GM23338 (cell line): ENCODE measurements at regions not wholly inside any gene's neighbourhood (a gene's known extent, or its start where the extent isn't known, plus 50 kb on each side); places are given as distances from the start of the nearest gene placed in this dataset.

Experiments
- ATAC-seq: fragments of 200-7000 bp; cut with Tn5 transposase; 3 replicates; pipeline ENCODE4 v1.9.1; 2020
- DNase-seq: peaks from one replicate; pipeline ENCODE4 v3.0.0-alpha.2; 2015; ENCODE audit warnings: low spot score
- H2AFZ ChIP-seq: fragments of 200-600 bp; sonication (generic); 2 replicates; pipeline ENCODE4 v1.8.0; 2016; ENCODE audit warnings: antibody characterized with exemption, mild to moderate bottlenecking, moderate library complexity
- H3F3A ChIP-seq: fragments of 200-600 bp; sonication (generic); replicated peaks from 2 replicates; pipeline ENCODE4 v1.8.0; 2017; ENCODE audit warnings: antibody characterized with exemption, mixed run types, low read depth
- H3K27ac ChIP-seq: fragments of 200-600 bp; sonication (generic); 2 replicates; pipeline ENCODE4 v1.6.1; 2016; ENCODE audit warnings: low read depth
- H3K27me3 ChIP-seq: fragments of 200-600 bp; sonication (generic); 2 replicates; pipeline ENCODE4 v1.8.0; 2016; ENCODE audit warnings: mild to moderate bottlenecking, mixed run types, moderate library complexity; ENCODE audit not compliant: insufficient read depth
- H3K36me3 ChIP-seq: fragments of 200-600 bp; sonication (generic); 2 replicates; pipeline ENCODE4 v1.8.0; 2016; ENCODE audit warnings: mild to moderate bottlenecking; ENCODE audit not compliant: insufficient read depth
- H3K4me1 ChIP-seq: fragments of 200-600 bp; sonication (generic); 2 replicates; pipeline ENCODE4 v1.8.0; 2016; ENCODE audit warnings: mild to moderate bottlenecking, moderate library complexity; ENCODE audit not compliant: insufficient read depth
- H3K4me2 ChIP-seq: fragments of 200-600 bp; sonication (generic); 2 replicates; pipeline ENCODE4 v1.7.1; 2017; ENCODE audit warnings: mixed run types
- H3K4me3 ChIP-seq: fragments of 200-600 bp; sonication (generic); 2 replicates; pipeline ENCODE4 v1.6.1; 2016; ENCODE audit warnings: mixed run types
- H3K79me2 ChIP-seq: fragments of 200-600 bp; sonication (generic); replicated peaks from 2 replicates; pipeline ENCODE4 v1.8.0; 2017; ENCODE audit warnings: mild to moderate bottlenecking; ENCODE audit not compliant: insufficient read depth
- H3K9me2 ChIP-seq: fragments of 200-600 bp; sonication (generic); 2 replicates; pipeline ENCODE4 v1.8.0; 2017; ENCODE audit not compliant: insufficient read depth
- H4K20me1 ChIP-seq: fragments of 200-600 bp; sonication (generic); replicated peaks from 2 replicates; pipeline ENCODE4 v1.8.0; 2017; ENCODE audit warnings: mild to moderate bottlenecking; ENCODE audit not compliant: insufficient read depth
- H3K27ac Mint-ChIP-seq: 2 replicates; pipeline ENCODE4 v1.8.0; 2020; ENCODE audit warnings: inconsistent platforms, mild to moderate bottlenecking, moderate library complexity, mixed read lengths
- H3K27me3 Mint-ChIP-seq: 3 replicates; pipeline ENCODE4 v1.8.0; 2022; ENCODE audit warnings: low read depth, mild to moderate bottlenecking, moderate library complexity, mixed read lengths, inconsistent platforms; ENCODE audit not compliant: insufficient read depth, poor library complexity
- H3K36me3 Mint-ChIP-seq: 3 replicates; pipeline ENCODE4 v1.8.0; 2021; ENCODE audit warnings: low read depth, mild to moderate bottlenecking, inconsistent platforms, moderate library complexity, mixed read lengths
- H3K4me1 Mint-ChIP-seq: 3 replicates; pipeline ENCODE4 v1.8.0; 2020; ENCODE audit warnings: mild to moderate bottlenecking, inconsistent platforms, mixed read lengths
- H3K4me3 Mint-ChIP-seq: 3 replicates; pipeline ENCODE4 v1.8.0; 2021; ENCODE audit warnings: moderate library complexity, mild to moderate bottlenecking, inconsistent platforms, mixed read lengths
- H3K9me3 Mint-ChIP-seq: 3 replicates; pipeline ENCODE4 v1.8.0; 2020; ENCODE audit warnings: moderate library complexity, mild to moderate bottlenecking, inconsistent platforms, mixed read lengths
- CREB1 ChIP-seq: fragments of 250-450 bp; sonication (Bioruptor Pico); IDR thresholded peaks from 2 replicates; pipeline ENCODE4 v1.5.0; 2020; ENCODE audit warnings: low read depth, mild to moderate bottlenecking, moderate library complexity
- CTCF ChIP-seq, 2 experiments: fragments of 200-600 bp in 1 of 2; sonication (generic) in 1 of 2; conservative IDR thresholded peaks; 2 replicates each; pipeline versions ENCODE4 v1.5.1 to v1.6.1; 2016 to 2017; ENCODE audit warnings: antibody characterized with exemption in 2 of 2, low read depth in 2 of 2, mild to moderate bottlenecking in 2 of 2, moderate library complexity in 1 of 2
- ETS1 ChIP-seq: IDR thresholded peaks from 2 replicates; pipeline ENCODE4 v1.6.1; 2016; ENCODE audit warnings: antibody characterized with exemption
- EZH2 ChIP-seq: fragments of 200-600 bp; sonication (generic); IDR thresholded peaks from one replicate; pipeline ENCODE4 v1.8.0; 2017; ENCODE audit warnings: antibody characterized with exemption, mild to moderate bottlenecking, low read depth; ENCODE audit not compliant: unreplicated experiment
- EZH2phosphoT487 ChIP-seq: fragments of 200-600 bp; sonication (generic); IDR thresholded peaks from one replicate; pipeline ENCODE4 v1.8.1; 2018; ENCODE audit warnings: antibody characterized with exemption; ENCODE audit not compliant: unreplicated experiment
- JUNB ChIP-seq: IDR thresholded peaks from one replicate; pipeline ENCODE4 v1.6.1; 2016; ENCODE audit warnings: antibody characterized with exemption; ENCODE audit not compliant: unreplicated experiment
- NANOG ChIP-seq: IDR thresholded peaks from 2 replicates; pipeline ENCODE4 v1.6.1; 2016; ENCODE audit warnings: antibody characterized with exemption, borderline replicate concordance
- POLR2AphosphoS5 ChIP-seq: IDR thresholded peaks from 2 replicates; pipeline ENCODE4 v1.6.1; 2016; ENCODE audit warnings: antibody characterized with exemption, low read depth
- REST ChIP-seq: IDR thresholded peaks from one replicate; pipeline ENCODE4 v1.6.1; 2018; ENCODE audit warnings: antibody characterized with exemption; ENCODE audit not compliant: unreplicated experiment
- STAT1 ChIP-seq: IDR thresholded peaks from one replicate; pipeline ENCODE4 v1.6.1; 2016; ENCODE audit warnings: antibody characterized with exemption; ENCODE audit not compliant: unreplicated experiment
- ZNF114 ChIP-seq: fragments of 250-450 bp; sonication (Bioruptor Pico); IDR thresholded peaks from 2 replicates; pipeline ENCODE4 v1.5.0; 2020; ENCODE audit warnings: mild to moderate bottlenecking, moderate library complexity
- ZNF331 ChIP-seq: fragments of 250-450 bp; sonication (Bioruptor Pico); IDR thresholded peaks from 2 replicates; pipeline ENCODE4 v1.5.0; 2020; ENCODE audit warnings: low read depth, mild to moderate bottlenecking, moderate library complexity
- ZNF462 ChIP-seq: fragments of 250-450 bp; sonication (Bioruptor Pico); IDR thresholded peaks from 2 replicates; pipeline ENCODE4 v1.5.0; 2020; ENCODE audit warnings: mild to moderate bottlenecking, moderate library complexity

GRCh38 chrX:124737771-124738170, 391.4 kb downstream of the SH2D1A start:
- H3K4me2 ChIP-seq = peak overlapping the region; percentile 69
- no peak for TF ChIP-seq POLR2AphosphoS5
- no peak for TF ChIP-seq ZNF462 (CRISPR knock-in tag)
- TF ChIP-seq EZH2 = no peak
- no peak for TF ChIP-seq ZNF114 (CRISPR knock-in tag)
- no peak for TF ChIP-seq EZH2phosphoT487
- TF ChIP-seq ETS1 = no peak
- no peak for TF ChIP-seq REST
- TF ChIP-seq STAT1 = no peak
- no peak for TF ChIP-seq JUNB
- no peak for TF ChIP-seq CREB1 (CRISPR knock-in tag)
- no peak for TF ChIP-seq CTCF (conservative IDR thresholded peaks at IDR 0.05; ENCODE audit: low read depth in 2 of 2)
- no peak for TF ChIP-seq NANOG
- no peak for TF ChIP-seq ZNF331 (CRISPR knock-in tag)
- ATAC-seq (peak; percentile 63), DNase-seq (peak; percentile 10)
- H3K4me1 ChIP-seq = peaks cover 25% of the 10 kb centered on the region
- H4K20me1 ChIP-seq = no peaks in the 10 kb centered on the region
- Mint-ChIP-seq H3K4me3 (no peak overlapping the region), H3K27ac (peak overlapping the region; percentile 36; the same call in 1 of the 2 replicates), H3K9me3 (no peaks in the 10 kb centered on the region), H3K4me1 (peaks cover 48% of the 10 kb centered on the region), H3K27me3 (peaks cover 3% of the 10 kb centered on the region), H3K36me3 (no peaks in the 10 kb centered on the region)
- no peak overlapping the region for H2AFZ ChIP-seq
- no peaks in the 10 kb centered on the region for H3K79me2 ChIP-seq
- no peaks in the 10 kb centered on the region for H3K27me3 ChIP-seq
- no peaks in the 10 kb centered on the region for H3F3A ChIP-seq
- no peaks in the 10 kb centered on the region for H3K36me3 ChIP-seq
- peak overlapping the region; percentile 38 for H3K4me3 ChIP-seq
- no peaks in the 10 kb centered on the region for H3K9me2 ChIP-seq
- peak overlapping the region; percentile 94 for H3K27ac ChIP-seq
